ENCODE measurements at regions not wholly inside any gene's neighbourhood (a gene's known extent, or its start where the extent isn't known, plus 50 kb on each side); places are given as distances from the start of the nearest gene placed in this dataset.

- Histone ChIP-seq H3K27ac (ENCODE audit: low read depth, low read length) (no peak overlapping the region), H3K4me1 (ENCODE audit: control insufficient read depth, low read length) (no peaks in the 10 kb centered on the region), H3K27me3 (ENCODE audit: control insufficient read depth, low read length) (0 out of 2 replicates have a peak, but pooled peaks cover 7% of the 10 kb centered on the region), H3K79me2 (ENCODE audit: control insufficient read depth, low read length) (no peaks in the 10 kb centered on the region), H3K4me2 (ENCODE audit: low read length) (no peak overlapping the region), H3K9me3 (ENCODE audit: control insufficient read depth, insufficient read depth, low read length) (no peaks in the 10 kb centered on the region), H3F3A (ENCODE audit: control insufficient read depth, insufficient read depth) (no peaks in the 10 kb centered on the region), H3K36me3 (ENCODE audit: control insufficient read depth, low read length) (no peaks in the 10 kb centered on the region), H3K9me2 (replicated peaks; ENCODE audit: control insufficient read depth, low read length) (no peaks in the 10 kb centered on the region), H4K20me1 (ENCODE audit: control insufficient read depth, insufficient read depth, low read depth, low read length) (no peaks in the 10 kb centered on the region), H3K4me3 (ENCODE audit: low read length) (no peak overlapping the region)
- TF ChIP-seq EZH2phosphoT487 (IDR thresholded peaks at IDR 0.05; ENCODE audit: borderline replicate concordance, low read length) (no peak), CTCF (IDR thresholded peaks at IDR 0.05; ENCODE audit: low read depth, low read length, poor library complexity, severe bottlenecking) (no peak)
These were observed 157.1 kb upstream of the DLX2 start for GRCh38 chr2:172259827-172260226.

- 0 out of 2 replicates have a peak, but pooled peaks cover 7% of the 10 kb centered on the region for H3K27me3 ChIP-seq (ENCODE audit: control insufficient read depth, low read length)
- TF ChIP-seq EZH2phosphoT487 (IDR thresholded peaks at IDR 0.05; ENCODE audit: borderline replicate concordance, low read length) (no peak), CTCF (IDR thresholded peaks at IDR 0.05; ENCODE audit: low read depth, low read length, poor library complexity, severe bottlenecking) (no peak)
- H3K4me1 ChIP-seq (ENCODE audit: control insufficient read depth, low read length), result no peaks in the 10 kb centered on the region
- no peaks in the 10 kb centered on the region for H3K36me3 ChIP-seq (ENCODE audit: control insufficient read depth, low read length)
- no peaks in the 10 kb centered on the region for H3K79me2 ChIP-seq (ENCODE audit: control insufficient read depth, low read length)
- no peak overlapping the region for H3K4me3 ChIP-seq (ENCODE audit: low read length)
- no peaks in the 10 kb centered on the region for H4K20me1 ChIP-seq (ENCODE audit: control insufficient read depth, insufficient read depth, low read depth, low read length)
- no peaks in the 10 kb centered on the region for H3K9me3 ChIP-seq (ENCODE audit: control insufficient read depth, insufficient read depth, low read length)
- no peak overlapping the region for H3K27ac ChIP-seq (ENCODE audit: low read depth, low read length)
- no peak overlapping the region for H3K4me2 ChIP-seq (ENCODE audit: low read length)
- H3F3A ChIP-seq (ENCODE audit: control insufficient read depth, insufficient read depth), result no peaks in the 10 kb centered on the region
- no peaks in the 10 kb centered on the region for H3K9me2 ChIP-seq (replicated peaks; ENCODE audit: control insufficient read depth, low read length)
These were observed 157.6 kb upstream of the DLX2 start for GRCh38 chr2:172260336-172260735.

GRCh38 chr2:172261292-172261691, 158.6 kb upstream of the DLX2 start:
- H3K27me3 ChIP-seq (ENCODE audit: control insufficient read depth, low read length), result 0 out of 2 replicates have a peak, but pooled peaks cover 7% of the 10 kb centered on the region
- no peaks in the 10 kb centered on the region for H4K20me1 ChIP-seq (ENCODE audit: control insufficient read depth, insufficient read depth, low read depth, low read length)
- TF ChIP-seq EZH2phosphoT487 (IDR thresholded peaks at IDR 0.05; ENCODE audit: borderline replicate concordance, low read length) (no peak), CTCF (IDR thresholded peaks at IDR 0.05; ENCODE audit: low read depth, low read length, poor library complexity, severe bottlenecking) (no peak)
- no peaks in the 10 kb centered on the region for H3K4me1 ChIP-seq (ENCODE audit: control insufficient read depth, low read length)
- no peaks in the 10 kb centered on the region for H3K9me2 ChIP-seq (replicated peaks; ENCODE audit: control insufficient read depth, low read length)
- H3K4me2 ChIP-seq (ENCODE audit: low read length), result no peak overlapping the region
- H3K4me3 ChIP-seq (ENCODE audit: low read length), result no peak overlapping the region
- no peaks in the 10 kb centered on the region for H3K36me3 ChIP-seq (ENCODE audit: control insufficient read depth, low read length)
- no peak overlapping the region for H3K27ac ChIP-seq (ENCODE audit: low read depth, low read length)
- H3K9me3 ChIP-seq (ENCODE audit: control insufficient read depth, insufficient read depth, low read length), result no peaks in the 10 kb centered on the region
- H3K79me2 ChIP-seq (ENCODE audit: control insufficient read depth, low read length), result no peaks in the 10 kb centered on the region
- H3F3A ChIP-seq (ENCODE audit: control insufficient read depth, insufficient read depth), result no peaks in the 10 kb centered on the region
